ENCODE measurements at regions not wholly inside any gene's neighbourhood (a gene's known extent, or its start where the extent isn't known, plus 50 kb on each side); places are given as distances from the start of the nearest gene placed in this dataset.

GRCh38 chr11:19429108-19429760, 188.5 kb upstream of the E2F8 start:
- H3K4me2 ChIP-seq (replicated peaks; ENCODE audit: extremely low read depth, low read length, poor library complexity, severe bottlenecking) = no peak overlapping the region
- H3K4me3 Mint-ChIP-seq = no peak overlapping the region
- no peaks in the 10 kb centered on the region for H3K4me1 Mint-ChIP-seq

GRCh38 chr11:19428206-19429002, 187.7 kb upstream of the E2F8 start:
- 100% methylated on average over 1 of the region's 8 CpGs for WGBS (ENCODE audit: insufficient coverage)
- Mint-ChIP-seq H3K36me3 (no peaks in the 10 kb centered on the region), H3K4me3 (no peak overlapping the region), H3K4me1 (no peaks in the 10 kb centered on the region), H3K27me3 (ENCODE audit: low read depth in 3 of 3) (peaks cover 2 to 10% (median 2%) of the 10 kb centered on the region in 3 donors), H3K9me3 (peaks cover 0 to 2% (median 0%) of the 10 kb centered on the region in 7 donors), H3K27ac (no peak overlapping the region)
- no peak overlapping the region for H3K9ac ChIP-seq (ENCODE audit: insufficient read depth, low read length, poor library complexity, severe bottlenecking)
- no peaks in the 10 kb centered on the region for H3K79me2 ChIP-seq (ENCODE audit: insufficient read depth, low read length)
- no peak for DNase-seq
- H3K4me3 ChIP-seq (replicated peaks in 1 of 3; ENCODE audit: low read depth in 2 of 3, low read length in 3 of 3) = no peak overlapping the region
- H2AFZ ChIP-seq (ENCODE audit: insufficient read depth, low read depth, low read length, poor library complexity, severe bottlenecking) = no peak overlapping the region
- H3K27ac ChIP-seq (ENCODE audit: low read depth in 1 of 2, low read length in 2 of 2) = no peak overlapping the region
- H3K36me3 ChIP-seq (replicated peaks in 1 of 2; ENCODE audit: control insufficient read depth in 1 of 2, insufficient read depth in 2 of 2, low read length in 2 of 2) = no peaks in the 10 kb centered on the region
- no peaks in the 10 kb centered on the region for H3K9me3 ChIP-seq (replicated peaks in 1 of 2; ENCODE audit: control insufficient read depth in 1 of 2, insufficient read depth in 1 of 2, low read length in 2 of 2)
- H3K27me3 ChIP-seq (ENCODE audit: control insufficient read depth in 2 of 2, insufficient read depth in 2 of 2, low read length in 2 of 2) = no peaks in the 10 kb centered on the region
- H3K4me2 ChIP-seq (replicated peaks; ENCODE audit: extremely low read depth, low read length, poor library complexity, severe bottlenecking) = no peak overlapping the region
- H4K20me1 ChIP-seq (ENCODE audit: insufficient read depth, low read length) = no peaks in the 10 kb centered on the region
- TF ChIP-seq CTCF (IDR thresholded peaks at IDR 0.05) = no peak
- intact Hi-C loops (cut with micrococcal nuclease) = no loop called here
- no peaks in the 10 kb centered on the region for H3K4me1 ChIP-seq (ENCODE audit: control insufficient read depth in 1 of 2, insufficient read depth in 2 of 2, low read length in 2 of 2)

More at GRCh38 chr11:19429108-19429760, 188.5 kb upstream of the E2F8 start:
- Mint-ChIP-seq H3K9me3 (peaks cover 0 to 2% (median 0%) of the 10 kb centered on the region in 7 donors), H3K27ac (no peak overlapping the region), H3K36me3 (no peaks in the 10 kb centered on the region), H3K27me3 (ENCODE audit: low read depth in 3 of 3) (peaks cover 2 to 10% (median 2%) of the 10 kb centered on the region in 3 donors)
- TF ChIP-seq CTCF (IDR thresholded peaks at IDR 0.05) = no peak
- intact Hi-C loops (cut with micrococcal nuclease) = no loop called here
- no peak for DNase-seq
- Histone ChIP-seq H3K27me3 (ENCODE audit: control insufficient read depth in 2 of 2, insufficient read depth in 2 of 2, low read length in 2 of 2) (no peaks in the 10 kb centered on the region), H3K4me1 (ENCODE audit: control insufficient read depth in 1 of 2, insufficient read depth in 2 of 2, low read length in 2 of 2) (no peaks in the 10 kb centered on the region), H3K79me2 (ENCODE audit: insufficient read depth, low read length) (no peaks in the 10 kb centered on the region), H2AFZ (ENCODE audit: insufficient read depth, low read depth, low read length, poor library complexity, severe bottlenecking) (no peak overlapping the region), H3K9me3 (replicated peaks in 1 of 2; ENCODE audit: control insufficient read depth in 1 of 2, insufficient read depth in 1 of 2, low read length in 2 of 2) (no peaks in the 10 kb centered on the region), H4K20me1 (ENCODE audit: insufficient read depth, low read length) (no peaks in the 10 kb centered on the region), H3K4me3 (replicated peaks in 1 of 3; ENCODE audit: low read depth in 2 of 3, low read length in 3 of 3) (no peak overlapping the region), H3K9ac (ENCODE audit: insufficient read depth, low read length, poor library complexity, severe bottlenecking) (no peak overlapping the region), H3K27ac (ENCODE audit: low read depth in 1 of 2, low read length in 2 of 2) (no peak overlapping the region), H3K36me3 (replicated peaks in 1 of 2; ENCODE audit: control insufficient read depth in 1 of 2, insufficient read depth in 2 of 2, low read length in 2 of 2) (no peaks in the 10 kb centered on the region)
- 100% methylated on average over 1 of the region's 3 CpGs for WGBS (ENCODE audit: insufficient coverage)
